Body of pancreas (tissue), 4 donors: ENCODE measurements at regions not wholly inside any gene's neighbourhood (a gene's known extent, or its start where the extent isn't known, plus 50 kb on each side); places are given as distances from the start of the nearest gene placed in this dataset.

ENCODE experiments used
- CTCF ChIP-seq, 7 experiments: fragments of 450-650 bp in 4 of 7; fragments of 200-600 bp in 3 of 7; sonication (generic) in 3 of 7; IDR thresholded peaks; one replicate each; pipeline ENCODE4 v1.5.1; 2016 to 2019; ENCODE audit warnings: antibody characterized with exemption in 7 of 7
- POLR2A ChIP-seq, 3 donors: fragments of 450-650 bp; IDR thresholded peaks; one replicate each; pipeline ENCODE4 v1.6.1; 2016; ENCODE audit warnings: antibody characterized with exemption in 3 of 3, mild to moderate bottlenecking in 2 of 3

GRCh38 chr18:60082790-60083189 is 183.0 kb downstream of the PMAIP1 start:
- no peak for TF ChIP-seq CTCF (IDR thresholded peaks at IDR 0.05)
- TF ChIP-seq POLR2A (IDR thresholded peaks at IDR 0.05) = no peak
